Spleen (tissue), 11 donors: ENCODE measurements at regions not wholly inside any gene's neighbourhood (a gene's known extent, or its start where the extent isn't known, plus 50 kb on each side); places are given as distances from the start of the nearest gene placed in this dataset.
"Not testable (repeated sequence)": the region's sequence is repeated elsewhere in the genome, so short reads cannot be mapped to it uniquely, and the experiment has no call there.

Experiments used
- DNase-seq: peaks from one replicate; pipeline ENCODE4 v3.0.0-alpha.2; 2020
- H3K27ac ChIP-seq, 8 donors: fragments of 200-600 bp; sonication (generic) in 7 of 8; 1 replicate in 4 of 8; 2 replicates in 4 of 8; pipeline versions ENCODE4 v1.5.0 to v1.8.0; 2016 to 2021; ENCODE audit warnings: inconsistent platforms in 4 of 8, mild to moderate bottlenecking in 4 of 8, moderate library complexity in 1 of 8
- H3K27me3 ChIP-seq, 7 donors: fragments of 200-600 bp; sonication (generic) in 6 of 7; replicated peaks in 1 of 7; 1 replicate in 4 of 7; 2 replicates in 3 of 7; pipeline versions ENCODE4 v1.5.0 to v1.8.0; 2016 to 2021; ENCODE audit warnings: inconsistent platforms in 3 of 7, mild to moderate bottlenecking in 1 of 7
- H3K36me3 ChIP-seq, 6 donors: fragments of 200-600 bp; sonication (generic) in 5 of 6; 1 replicate in 4 of 6; 2 replicates in 2 of 6; pipeline versions ENCODE4 v1.5.0 to v1.8.0; 2016 to 2021; ENCODE audit warnings: inconsistent platforms in 2 of 6
- H3K4me1 ChIP-seq, 6 donors: fragments of 200-600 bp; sonication (generic) in 5 of 6; 1 replicate in 3 of 6; 2 replicates in 3 of 6; pipeline versions ENCODE4 v1.5.0 to v1.8.0; 2016 to 2021; ENCODE audit warnings: inconsistent platforms in 3 of 6
- H3K4me3 ChIP-seq, 8 donors: fragments of 200-600 bp; sonication (generic) in 7 of 8; 1 replicate in 4 of 8; 2 replicates in 4 of 8; pipeline versions ENCODE4 v1.5.0 to v1.8.0; 2016 to 2021; ENCODE audit warnings: inconsistent platforms in 4 of 8, mild to moderate bottlenecking in 4 of 8, moderate library complexity in 2 of 8
- H3K9me3 ChIP-seq, 8 donors: fragments of 200-600 bp; sonication (generic) in 7 of 8; 1 replicate in 4 of 8; 2 replicates in 4 of 8; pipeline versions ENCODE4 v1.5.0 to v1.8.0; 2016 to 2021; ENCODE audit warnings: inconsistent platforms in 4 of 8
- POLR2A ChIP-seq, 3 donors: fragments of 450-650 bp; IDR thresholded peaks; one replicate each; pipeline ENCODE4 v1.5.1; 2017; ENCODE audit warnings: antibody characterized with exemption in 3 of 3, mild to moderate bottlenecking in 1 of 3
- POLR2AphosphoS5 ChIP-seq, 3 donors: sonication (generic); formaldehyde crosslinking; IDR thresholded peaks; one replicate each; pipeline ENCODE4 v1.5.1; 2017; ENCODE audit warnings: antibody characterized with exemption in 3 of 3
- WGBS, 5 donors: extraction: QIAGEN DNeasy Blood & Tissue Kit in 3 of 5; methylation state at CpG; one replicate each; pipeline versions ENCODE4 v1.1.5 to v1.1.7; 2013 to 2018; 5-methylcytosine and 5-hydroxymethylcytosine counted together
- intact Hi-C: fragments of 100-400 bp; cut with DNase I; formaldehyde crosslinking; loops from one replicate; pipeline ENCODE4 v1.15.0; 2023; ENCODE audit warnings: low total_unique reads
- TF ChIP-seq, protein P1 (sequence below), 11 experiments: fragments of 200-600 bp in 7 of 11; fragments of 450-650 bp in 4 of 11; sonication (generic) in 4 of 11; IDR thresholded peaks in 8 of 11; conservative IDR thresholded peaks in 3 of 11; 1 replicate in 7 of 11; 2 replicates in 4 of 11; pipeline versions ENCODE4 v1.4.0 to v1.8.0; 2016 to 2021; ENCODE audit warnings: antibody characterized with exemption in 11 of 11, inconsistent platforms in 4 of 11, mild to moderate bottlenecking in 1 of 11
- donor health status: healthy with polysubstance abuse.
- donor health status: DM: no; HTN: no; CAD: no; lungs with moderate emphysema.
- donor health status: DM: no; HTN: no; CAD: no.
- donor health status: Bipolar disorder and iron deficiency.
- donor health status: healthy.
- donor health status: DM: no; HTN: no; CAD: no.
- donor health status: DM: yes; HTN: yes; CAD: no.

GRCh38 chr7:42567051-42567450 lies 330.0 kb upstream of the GLI3 start:
- Histone ChIP-seq H3K9me3 (peaks cover 0 to 36% (median 25%) of the 10 kb centered on the region in 8 donors), H3K4me3 (no peak overlapping the region), H3K4me1 (no peaks in the 10 kb centered on the region), H3K27me3 (no peaks in the 10 kb centered on the region), H3K27ac (no peak overlapping the region), H3K36me3 (no peaks in the 10 kb centered on the region)
- 45 to 64% (median 58%) methylated on average over 4 of the region's 4 CpGs for WGBS, 5 donors
- DNase-seq = no peak
- intact Hi-C loops = no loop called here
- TF ChIP-seq, protein P1, sequence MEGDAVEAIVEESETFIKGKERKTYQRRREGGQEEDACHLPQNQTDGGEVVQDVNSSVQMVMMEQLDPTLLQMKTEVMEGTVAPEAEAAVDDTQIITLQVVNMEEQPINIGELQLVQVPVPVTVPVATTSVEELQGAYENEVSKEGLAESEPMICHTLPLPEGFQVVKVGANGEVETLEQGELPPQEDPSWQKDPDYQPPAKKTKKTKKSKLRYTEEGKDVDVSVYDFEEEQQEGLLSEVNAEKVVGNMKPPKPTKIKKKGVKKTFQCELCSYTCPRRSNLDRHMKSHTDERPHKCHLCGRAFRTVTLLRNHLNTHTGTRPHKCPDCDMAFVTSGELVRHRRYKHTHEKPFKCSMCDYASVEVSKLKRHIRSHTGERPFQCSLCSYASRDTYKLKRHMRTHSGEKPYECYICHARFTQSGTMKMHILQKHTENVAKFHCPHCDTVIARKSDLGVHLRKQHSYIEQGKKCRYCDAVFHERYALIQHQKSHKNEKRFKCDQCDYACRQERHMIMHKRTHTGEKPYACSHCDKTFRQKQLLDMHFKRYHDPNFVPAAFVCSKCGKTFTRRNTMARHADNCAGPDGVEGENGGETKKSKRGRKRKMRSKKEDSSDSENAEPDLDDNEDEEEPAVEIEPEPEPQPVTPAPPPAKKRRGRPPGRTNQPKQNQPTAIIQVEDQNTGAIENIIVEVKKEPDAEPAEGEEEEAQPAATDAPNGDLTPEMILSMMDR (IDR thresholded peaks at IDR 0.05 in 8 of 11, conservative IDR thresholded peaks at IDR 0.05 in 3 of 11) = no peak
- TF ChIP-seq POLR2A (IDR thresholded peaks at IDR 0.05) (no peak), POLR2AphosphoS5 (IDR thresholded peaks at IDR 0.05) (no peak)

DNA sequence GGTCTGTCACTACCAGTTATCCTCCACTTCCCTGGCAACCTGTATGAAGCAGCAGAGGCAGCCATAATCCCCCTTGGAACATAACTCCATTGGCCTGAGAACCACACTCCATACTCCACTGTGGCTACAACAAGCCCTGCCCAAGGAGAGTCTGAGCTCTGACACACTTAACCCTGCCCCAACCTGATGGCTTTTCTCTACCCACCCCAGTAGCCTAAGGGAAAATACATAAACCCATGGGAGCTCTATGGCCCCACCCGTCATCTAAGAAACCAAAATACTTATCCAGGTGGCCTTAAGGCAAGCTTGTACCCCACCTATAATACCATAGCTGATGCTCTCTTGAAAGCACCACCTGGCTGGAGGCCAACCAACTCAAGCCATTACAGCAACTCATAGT lies 324.8 kb upstream of the GLI3 start:
- H3K27ac ChIP-seq = no peak overlapping the region
- 92 to 100% (median 97%) methylated on average over 1 of the region's 1 CpG for WGBS, 5 donors
- intact Hi-C loops = no loop called here
- DNase-seq = no peak
- TF ChIP-seq POLR2AphosphoS5 (IDR thresholded peaks at IDR 0.05) = no peak
- TF ChIP-seq, protein P1 (IDR thresholded peaks at IDR 0.05 in 8 of 11, conservative IDR thresholded peaks at IDR 0.05 in 3 of 11) = no peak
- no peak for TF ChIP-seq POLR2A (IDR thresholded peaks at IDR 0.05)
- H3K4me3 ChIP-seq = no peak overlapping the region
- H3K9me3 ChIP-seq = peaks cover 0 to 53% (median 36%) of the 10 kb centered on the region in 8 donors
- H3K4me1 ChIP-seq = no peaks in the 10 kb centered on the region
- H3K27me3 ChIP-seq = no peaks in the 10 kb centered on the region
- H3K36me3 ChIP-seq = no peaks in the 10 kb centered on the region

DNA sequence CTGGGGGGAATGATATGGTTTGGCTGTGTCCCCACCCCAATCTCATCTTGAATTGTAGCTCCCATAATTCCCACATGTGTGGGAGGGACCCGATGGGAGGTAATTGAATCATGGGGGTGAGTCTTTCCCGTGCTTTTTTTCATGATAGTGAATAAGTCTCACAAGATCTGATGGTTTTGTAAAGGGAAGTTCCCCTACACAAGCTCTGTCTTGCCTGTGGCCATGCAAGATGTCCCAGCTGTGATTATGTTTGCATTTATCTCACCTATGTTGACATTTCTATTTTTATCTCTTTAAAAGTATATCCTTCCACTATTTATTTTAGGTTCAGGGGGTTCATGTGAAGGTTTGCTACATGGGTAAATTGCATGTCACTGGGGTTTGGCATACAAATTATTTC lies 323.9 kb upstream of the GLI3 start:
- no peak overlapping the region for H3K27ac ChIP-seq
- no peak overlapping the region for H3K4me3 ChIP-seq
- no peaks in the 10 kb centered on the region for H3K4me1 ChIP-seq
- TF ChIP-seq POLR2A (IDR thresholded peaks at IDR 0.05) = no peak
- TF ChIP-seq, protein P1 (IDR thresholded peaks at IDR 0.05 in 8 of 11, conservative IDR thresholded peaks at IDR 0.05 in 3 of 11) = no peak
- TF ChIP-seq POLR2AphosphoS5 (IDR thresholded peaks at IDR 0.05) = no peak
- WGBS, 5 donors = 79 to 100% (median 83%) methylated on average over 2 of the region's 2 CpGs
- intact Hi-C loops = no loop called here
- H3K36me3 ChIP-seq = no peaks in the 10 kb centered on the region
- H3K9me3 ChIP-seq = peaks cover 0 to 62% (median 42%) of the 10 kb centered on the region in 8 donors
- H3K27me3 ChIP-seq = no peaks in the 10 kb centered on the region
- DNase-seq = no peak

GRCh38 chr7:42554932-42555331 lies 317.9 kb upstream of the GLI3 start:
- intact Hi-C loops, DNase-seq, H3K4me1 ChIP-seq: not testable (repeated sequence)

GRCh38 chr7:42552227-42552626 lies 315.2 kb upstream of the GLI3 start:
- Histone ChIP-seq H3K36me3 (no peaks in the 10 kb centered on the region), H3K4me3 (no peak overlapping the region), H3K27me3 (no peaks in the 10 kb centered on the region), H3K27ac (no peak overlapping the region), H3K4me1 (no peaks in the 10 kb centered on the region), H3K9me3 (peaks cover 0 to 48% (median 30%) of the 10 kb centered on the region in 8 donors)
- intact Hi-C loops = no loop called here
- DNase-seq = no peak
- no peak for TF ChIP-seq POLR2AphosphoS5 (IDR thresholded peaks at IDR 0.05)

More at GRCh38 chr7:42554932-42555331, 317.9 kb upstream of the GLI3 start:
- WGBS, 5 donors = 80 to 93% (median 89%) methylated on average over 2 of the region's 2 CpGs
- H3K9me3 ChIP-seq = peaks cover 0 to 54% (median 32%) of the 10 kb centered on the region in 8 donors
- not testable (repeated sequence) for H3K4me3 ChIP-seq, H3K27me3 ChIP-seq, H3K36me3 ChIP-seq, H3K27ac ChIP-seq
